ENCODE measurements at regions not wholly inside any gene's neighbourhood (a gene's known extent, or its start where the extent isn't known, plus 50 kb on each side); places are given as distances from the start of the nearest gene placed in this dataset.

- H3K27me3 Mint-ChIP-seq = no peaks in the 10 kb centered on the region
- H3K36me3 Mint-ChIP-seq (ENCODE audit: low read depth) = no peaks in the 10 kb centered on the region
- DNase-seq (no peak), ATAC-seq (ENCODE audit: low read depth) (no peak)
- POLR2A ChIA-PET = no interaction called here
- H3K9me3 Mint-ChIP-seq = peaks cover 8% of the 10 kb centered on the region
- H3K27ac Mint-ChIP-seq = no peak overlapping the region
- no peaks in the 10 kb centered on the region for H3K4me1 Mint-ChIP-seq
- intact Hi-C loops (cut with micrococcal nuclease) = no loop called here
- no peak overlapping the region for H3K4me3 Mint-ChIP-seq
- CTCF ChIA-PET = no interaction called here
- no peak for TF ChIP-seq CTCF (IDR thresholded peaks at IDR 0.05)
Observed at GRCh38 chr16:61580579-61580978, 455.7 kb downstream of the CDH8 start.

- H3K27ac Mint-ChIP-seq = no peak overlapping the region
- no peak overlapping the region for H3K4me3 Mint-ChIP-seq
- H3K27me3 Mint-ChIP-seq = no peaks in the 10 kb centered on the region
- no peak for DNase-seq
- no peaks in the 10 kb centered on the region for H3K36me3 Mint-ChIP-seq (ENCODE audit: low read depth)
- no peaks in the 10 kb centered on the region for H3K4me1 Mint-ChIP-seq
- ChIA-PET CTCF (no interaction called here), POLR2A (no interaction called here)
- H3K9me3 Mint-ChIP-seq = peaks cover 10% of the 10 kb centered on the region
- no peak for ATAC-seq (ENCODE audit: low read depth)
- no peak for TF ChIP-seq CTCF (IDR thresholded peaks at IDR 0.05)
- intact Hi-C loops (cut with micrococcal nuclease) = no loop called here
Observed at GRCh38 chr16:61579195-61579594, 457.0 kb downstream of the CDH8 start.

- H3K27me3 Mint-ChIP-seq = no peaks in the 10 kb centered on the region
- ChIA-PET POLR2A (no interaction called here), CTCF (no interaction called here)
- H3K4me1 Mint-ChIP-seq = no peaks in the 10 kb centered on the region
- intact Hi-C loops (cut with micrococcal nuclease) = no loop called here
- no peaks in the 10 kb centered on the region for H3K36me3 Mint-ChIP-seq (ENCODE audit: low read depth)
- no peak overlapping the region for H3K4me3 Mint-ChIP-seq
- ATAC-seq (ENCODE audit: low read depth) (no peak), DNase-seq (no peak)
- no peak overlapping the region for H3K27ac Mint-ChIP-seq
- peaks cover 13% of the 10 kb centered on the region for H3K9me3 Mint-ChIP-seq
- no peak for TF ChIP-seq CTCF (IDR thresholded peaks at IDR 0.05)
Observed at GRCh38 chr16:61576476-61576875, 459.8 kb downstream of the CDH8 start.

GRCh38 chr16:61575617-61576016 lies 460.6 kb downstream of the CDH8 start:
- ChIA-PET CTCF (no interaction called here), POLR2A (no interaction called here)
- H3K4me1 Mint-ChIP-seq = no peaks in the 10 kb centered on the region
- H3K36me3 Mint-ChIP-seq (ENCODE audit: low read depth) = no peaks in the 10 kb centered on the region
- DNase-seq = no peak
- no peak for TF ChIP-seq CTCF (IDR thresholded peaks at IDR 0.05)
- intact Hi-C loops (cut with micrococcal nuclease) = no loop called here
- peaks cover 13% of the 10 kb centered on the region for H3K9me3 Mint-ChIP-seq
- no peaks in the 10 kb centered on the region for H3K27me3 Mint-ChIP-seq
- H3K4me3 Mint-ChIP-seq = no peak overlapping the region
- no peak overlapping the region for H3K27ac Mint-ChIP-seq
- no peak for ATAC-seq (ENCODE audit: low read depth)

GRCh38 chr16:61569028-61569427 lies 467.2 kb downstream of the CDH8 start:
- no peak overlapping the region for H3K4me3 Mint-ChIP-seq
- no peaks in the 10 kb centered on the region for H3K27me3 Mint-ChIP-seq
- no peak for ATAC-seq (ENCODE audit: low read depth)
- ChIA-PET CTCF (no interaction called here), POLR2A (no interaction called here)
- no peak overlapping the region for H3K27ac Mint-ChIP-seq
- intact Hi-C loops (cut with micrococcal nuclease) = no loop called here
- no peak for DNase-seq
- H3K9me3 Mint-ChIP-seq = peaks cover 3% of the 10 kb centered on the region
- H3K4me1 Mint-ChIP-seq = no peaks in the 10 kb centered on the region
- TF ChIP-seq CTCF (IDR thresholded peaks at IDR 0.05) = no peak
- no peaks in the 10 kb centered on the region for H3K36me3 Mint-ChIP-seq (ENCODE audit: low read depth)
